KMS-11 (cell line): ENCODE measurements at regions not wholly inside any gene's neighbourhood (a gene's known extent, or its start where the extent isn't known, plus 50 kb on each side); places are given as distances from the start of the nearest gene placed in this dataset.

Experiments
- H2AFZ ChIP-seq: fragments of 200-600 bp; sonication (generic); 2 replicates; pipeline ENCODE4 v1.6.1; 2016; ENCODE audit warnings: antibody characterized with exemption, mixed run types, low read depth
- H3K27ac ChIP-seq: fragments of 200-600 bp; sonication (generic); 2 replicates; pipeline ENCODE4 v1.6.1; 2016; ENCODE audit warnings: mild to moderate bottlenecking, mixed run types
- H3K27me3 ChIP-seq: fragments of 200-600 bp; sonication (generic); 2 replicates; pipeline ENCODE4 v1.6.1; 2017; ENCODE audit warnings: mild to moderate bottlenecking, low read depth, mixed run types, moderate library complexity; ENCODE audit not compliant: insufficient read depth
- H3K36me3 ChIP-seq: fragments of 200-600 bp; sonication (generic); 2 replicates; pipeline ENCODE4 v1.6.1; 2017; ENCODE audit warnings: mild to moderate bottlenecking, mixed run types; ENCODE audit not compliant: insufficient read depth
- H3K4me1 ChIP-seq: fragments of 200-600 bp; sonication (generic); 2 replicates; pipeline ENCODE4 v1.6.1; 2016; ENCODE audit warnings: mild to moderate bottlenecking, low read depth, mixed run types; ENCODE audit not compliant: poor library complexity, severe bottlenecking
- H3K4me2 ChIP-seq: fragments of 200-600 bp; sonication (generic); 2 replicates; pipeline ENCODE4 v1.7.0; 2016; ENCODE audit warnings: mild to moderate bottlenecking, mixed run types
- H3K4me3 ChIP-seq: fragments of 200-600 bp; sonication (generic); IDR thresholded peaks from 2 replicates; pipeline ENCODE4 v1.6.1; 2017; ENCODE audit warnings: low read depth, low read length, mixed read lengths; ENCODE audit not compliant: insufficient read depth
- H3K79me2 ChIP-seq: fragments of 200-600 bp; sonication (generic); 2 replicates; pipeline ENCODE4 v1.6.1; 2016; ENCODE audit warnings: low read depth, mixed run types; ENCODE audit not compliant: insufficient read depth
- H3K9ac ChIP-seq: fragments of 200-600 bp; sonication (generic); 2 replicates; pipeline ENCODE4 v1.6.1; 2016; ENCODE audit warnings: mild to moderate bottlenecking, mixed run types
- H4K20me1 ChIP-seq: fragments of 200-600 bp; sonication (generic); 2 replicates; pipeline ENCODE4 v1.6.1; 2016; ENCODE audit warnings: mild to moderate bottlenecking, mixed run types; ENCODE audit not compliant: insufficient read depth
- TF ChIP-seq, protein P1 (sequence below): fragments of 200-600 bp; sonication (generic); conservative IDR thresholded peaks from 2 replicates; pipeline ENCODE4 v1.6.1; 2017; ENCODE audit warnings: low read depth, mild to moderate bottlenecking, antibody characterized with exemption, low read length, moderate library complexity, mixed read lengths

DNA sequence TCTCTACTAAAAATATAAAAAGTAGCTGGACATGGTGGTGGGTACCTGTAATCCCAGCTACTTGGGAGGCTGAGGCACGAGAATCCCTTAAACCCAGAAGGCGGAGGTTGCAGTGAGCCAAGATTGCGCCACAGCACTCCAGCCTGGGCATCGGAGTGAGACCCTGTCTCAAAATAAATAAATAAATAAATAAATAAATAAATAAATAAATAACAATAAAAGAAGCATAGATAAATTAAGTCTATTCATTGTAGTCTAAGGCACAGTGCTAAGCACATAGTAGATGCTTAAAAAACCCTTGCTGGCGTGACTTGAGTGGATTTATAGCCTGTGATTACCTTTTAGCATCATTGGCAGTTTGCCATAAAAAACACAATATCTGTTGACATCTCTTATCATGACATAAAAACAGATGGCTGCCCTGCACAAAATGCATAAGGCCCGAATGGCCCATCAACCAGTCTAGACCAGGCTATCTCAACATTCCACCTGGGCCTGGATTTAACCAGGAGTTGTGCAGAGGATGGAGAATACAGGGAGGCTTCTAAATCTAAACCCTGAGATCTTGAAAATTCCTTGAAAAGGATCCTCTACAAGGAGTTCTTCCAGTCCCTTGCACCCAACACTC, 94.9 kb downstream of the PRLHR start:
- Histone ChIP-seq H3K4me3 (no peak overlapping the region), H3K27ac (no peak overlapping the region), H3K36me3 (no peaks in the 10 kb centered on the region), H3K4me1 (peaks cover 4% of the 10 kb centered on the region), H4K20me1 (no peaks in the 10 kb centered on the region), H3K27me3 (no peaks in the 10 kb centered on the region), H3K9ac (no peak overlapping the region), H2AFZ (no peak overlapping the region), H3K4me2 (no peak overlapping the region), H3K79me2 (no peaks in the 10 kb centered on the region)
- TF ChIP-seq, protein P1, sequence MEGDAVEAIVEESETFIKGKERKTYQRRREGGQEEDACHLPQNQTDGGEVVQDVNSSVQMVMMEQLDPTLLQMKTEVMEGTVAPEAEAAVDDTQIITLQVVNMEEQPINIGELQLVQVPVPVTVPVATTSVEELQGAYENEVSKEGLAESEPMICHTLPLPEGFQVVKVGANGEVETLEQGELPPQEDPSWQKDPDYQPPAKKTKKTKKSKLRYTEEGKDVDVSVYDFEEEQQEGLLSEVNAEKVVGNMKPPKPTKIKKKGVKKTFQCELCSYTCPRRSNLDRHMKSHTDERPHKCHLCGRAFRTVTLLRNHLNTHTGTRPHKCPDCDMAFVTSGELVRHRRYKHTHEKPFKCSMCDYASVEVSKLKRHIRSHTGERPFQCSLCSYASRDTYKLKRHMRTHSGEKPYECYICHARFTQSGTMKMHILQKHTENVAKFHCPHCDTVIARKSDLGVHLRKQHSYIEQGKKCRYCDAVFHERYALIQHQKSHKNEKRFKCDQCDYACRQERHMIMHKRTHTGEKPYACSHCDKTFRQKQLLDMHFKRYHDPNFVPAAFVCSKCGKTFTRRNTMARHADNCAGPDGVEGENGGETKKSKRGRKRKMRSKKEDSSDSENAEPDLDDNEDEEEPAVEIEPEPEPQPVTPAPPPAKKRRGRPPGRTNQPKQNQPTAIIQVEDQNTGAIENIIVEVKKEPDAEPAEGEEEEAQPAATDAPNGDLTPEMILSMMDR, result no peak

DNA sequence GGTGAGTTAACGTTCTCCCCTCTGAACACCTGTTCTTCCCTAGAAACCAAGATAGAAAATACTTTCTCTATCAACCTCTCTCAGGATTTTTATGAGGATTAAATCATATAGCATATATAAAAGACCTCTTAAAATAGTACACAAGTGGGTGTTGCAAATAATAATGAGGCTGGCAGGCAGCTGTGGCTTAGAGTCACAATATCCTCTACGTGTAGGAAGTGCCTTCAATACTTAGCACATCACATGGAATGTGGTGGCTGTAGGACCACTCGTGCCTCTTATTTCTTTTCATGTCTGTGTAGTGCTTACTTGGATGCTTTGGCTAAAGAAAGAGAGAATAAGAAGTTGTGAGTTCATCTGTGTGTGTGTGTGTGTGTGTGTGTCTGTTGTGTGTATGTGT, 96.3 kb downstream of the PRLHR start:
- H2AFZ ChIP-seq, result no peak overlapping the region
- no peak overlapping the region for H3K9ac ChIP-seq
- H3K36me3 ChIP-seq, result no peaks in the 10 kb centered on the region
- H3K4me3 ChIP-seq, result no peak overlapping the region
- no peak overlapping the region for H3K4me2 ChIP-seq
- TF ChIP-seq, protein P1, result no peak
- no peaks in the 10 kb centered on the region for H4K20me1 ChIP-seq
- no peak overlapping the region for H3K27ac ChIP-seq
- H3K79me2 ChIP-seq, result no peaks in the 10 kb centered on the region
- no peaks in the 10 kb centered on the region for H3K27me3 ChIP-seq
- H3K4me1 ChIP-seq, result peaks cover 7% of the 10 kb centered on the region

DNA sequence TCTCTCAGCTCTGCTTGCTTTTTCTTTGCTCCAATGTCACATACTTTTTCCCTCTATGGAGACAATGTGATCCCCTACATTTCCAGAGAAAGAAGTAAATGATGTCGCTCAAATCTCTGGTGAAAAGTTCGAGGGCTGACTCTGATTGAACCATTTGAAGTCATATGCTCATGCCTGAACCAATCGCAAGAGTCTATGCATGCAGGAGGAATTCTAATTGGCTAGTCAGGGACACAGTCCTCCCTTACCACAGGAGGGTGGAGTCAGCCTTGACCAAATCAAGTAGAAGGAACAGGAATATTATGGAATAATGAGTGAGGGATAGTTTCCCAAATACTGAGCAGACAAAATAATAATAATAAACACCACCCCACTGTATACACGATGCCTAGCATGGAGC, 96.8 kb downstream of the PRLHR start:
- H3K27me3 ChIP-seq, result no peaks in the 10 kb centered on the region
- no peak overlapping the region for H3K4me3 ChIP-seq
- H3K9ac ChIP-seq, result no peak overlapping the region
- peaks cover 7% of the 10 kb centered on the region for H3K4me1 ChIP-seq
- TF ChIP-seq, protein P1, result no peak
- no peaks in the 10 kb centered on the region for H4K20me1 ChIP-seq
- H3K79me2 ChIP-seq, result no peaks in the 10 kb centered on the region
- no peak overlapping the region for H3K27ac ChIP-seq
- no peak overlapping the region for H2AFZ ChIP-seq
- H3K36me3 ChIP-seq, result no peaks in the 10 kb centered on the region
- no peak overlapping the region for H3K4me2 ChIP-seq

DNA sequence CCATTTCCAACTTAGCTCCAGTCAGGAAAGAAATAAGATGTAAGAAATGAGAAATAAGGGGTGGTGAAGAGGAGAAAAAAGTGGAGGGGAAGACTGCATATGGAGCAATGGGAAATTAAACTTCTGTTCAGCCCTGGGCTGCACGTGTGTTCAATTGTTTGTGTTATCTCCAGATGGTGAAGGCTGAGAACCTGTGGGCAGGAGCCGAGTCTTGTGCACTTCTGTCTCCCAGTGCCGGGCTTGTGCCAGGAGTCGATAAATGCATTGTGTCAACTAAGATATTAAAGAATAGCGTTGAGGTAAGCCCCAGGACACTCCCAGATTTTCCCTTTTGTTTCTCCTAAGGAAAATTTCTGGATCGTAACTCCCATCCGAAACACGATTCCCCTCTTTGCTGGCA, 98.2 kb downstream of the PRLHR start:
- Histone ChIP-seq H3K4me1 (peaks cover 7% of the 10 kb centered on the region), H3K4me2 (no peak overlapping the region), H3K9ac (no peak overlapping the region), H3K79me2 (no peaks in the 10 kb centered on the region), H3K4me3 (no peak overlapping the region), H2AFZ (no peak overlapping the region), H3K27me3 (no peaks in the 10 kb centered on the region), H3K36me3 (no peaks in the 10 kb centered on the region), H3K27ac (no peak overlapping the region), H4K20me1 (no peaks in the 10 kb centered on the region)
- TF ChIP-seq, protein P1, result no peak
